Stimulated activated CD4-positive, alpha-beta T cell treated with anti-CD3 and anti-CD28 coated beads, Interleukin-2, amount 100 ng/mL, for 4 hours (primary cell): ENCODE measurements at regions not wholly inside any gene's neighbourhood (a gene's known extent, or its start where the extent isn't known, plus 50 kb on each side); places are given as distances from the start of the nearest gene placed in this dataset.
"Not testable (repeated sequence)": the region's sequence is repeated elsewhere in the genome, so short reads cannot be mapped to it uniquely, and the experiment has no call there.

Experiments
- DNase-seq: peaks from one replicate; pipeline ENCODE4 v3.0.0-alpha.2; 2020; ENCODE audit warnings: low read depth

DNA sequence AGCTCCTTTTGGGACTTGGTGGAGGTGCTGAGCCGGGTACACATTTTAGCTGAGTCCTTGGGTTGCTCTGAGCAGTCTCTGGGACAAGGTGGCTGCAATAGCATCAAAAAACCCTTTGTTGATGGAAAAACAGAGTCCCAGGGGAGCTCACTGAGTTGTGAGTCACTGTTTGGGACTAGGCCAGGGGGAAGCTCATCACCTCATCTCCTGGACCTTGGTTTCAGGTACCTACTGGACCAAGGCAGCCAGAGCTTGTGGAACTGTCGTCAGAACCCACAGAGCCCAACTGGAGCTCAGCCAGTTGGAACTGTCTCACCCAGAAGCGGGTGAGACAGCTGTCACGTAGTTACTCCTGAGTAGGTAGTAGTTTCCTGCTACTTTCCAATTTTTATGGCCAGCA, 146.7 kb downstream of the HLX start:
- no peak for DNase-seq

DNA sequence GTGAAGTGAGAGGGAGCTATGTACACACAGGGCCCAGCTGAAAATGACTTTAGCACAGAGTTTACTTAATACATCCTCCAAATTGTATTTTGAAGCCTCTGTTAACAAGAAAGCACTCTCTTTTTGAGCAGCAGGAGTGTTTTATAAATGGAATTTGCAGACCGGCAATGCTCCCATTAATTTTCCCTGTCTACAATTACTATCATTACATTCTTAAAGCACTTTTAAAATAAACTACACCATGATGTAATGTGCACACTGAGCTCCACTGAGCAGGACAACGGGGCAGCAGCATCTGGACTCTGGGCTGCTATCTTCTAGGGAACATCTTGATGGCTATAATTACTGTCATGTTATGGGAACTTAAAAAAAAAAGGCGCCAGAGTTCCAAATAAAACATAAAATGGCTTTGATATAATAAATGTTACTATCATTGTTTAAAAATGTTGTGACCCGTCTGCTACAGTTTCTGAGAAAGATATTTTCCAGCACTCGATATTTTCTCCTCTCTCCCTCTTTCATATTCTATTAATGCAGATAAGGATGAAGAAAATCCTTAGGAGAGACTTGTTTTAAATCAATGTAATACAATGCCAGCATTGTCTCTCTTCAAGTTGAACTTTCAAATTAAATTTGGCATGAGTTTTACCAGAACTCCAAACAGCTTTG, 150.9 kb downstream of the HLX start:
- no peak for DNase-seq

GRCh38 chr1:221030990-221031389, 151.7 kb downstream of the HLX start:
- no peak for DNase-seq

DNA sequence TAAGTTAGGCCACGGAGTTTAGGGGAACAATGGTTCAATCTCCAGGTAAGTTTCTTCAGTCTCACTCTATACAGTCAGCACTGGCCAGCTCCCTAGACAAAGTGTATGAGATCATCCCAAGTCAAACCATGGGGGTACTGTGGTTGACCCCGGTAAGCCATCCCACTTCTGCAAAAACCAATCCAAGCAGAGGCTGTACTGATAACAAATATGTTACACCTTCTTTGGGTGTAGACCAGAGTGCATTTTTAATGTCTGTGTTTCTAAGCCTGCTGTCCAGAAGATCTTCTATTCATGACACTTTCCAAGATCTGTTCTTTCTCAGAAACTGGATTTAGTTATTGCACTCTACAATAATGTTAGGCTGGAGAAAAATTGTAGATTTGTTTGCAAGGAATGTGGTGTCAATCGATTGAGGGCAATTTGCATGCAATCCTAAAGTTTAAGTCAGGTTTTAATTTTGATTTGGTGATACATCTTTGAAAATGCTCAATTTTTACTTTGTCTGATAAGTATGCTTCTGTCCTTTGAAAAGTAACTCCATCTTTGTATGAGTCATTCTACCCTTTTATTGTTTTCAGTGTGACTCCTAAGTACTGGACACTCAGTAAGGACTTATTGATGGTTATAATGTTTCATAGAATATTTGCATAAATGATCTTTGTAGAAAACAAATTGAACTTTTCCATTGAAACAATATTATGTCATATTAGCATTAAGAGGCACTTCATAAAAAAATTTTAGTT, 152.4 kb downstream of the HLX start:
- DNase-seq, result no peak

DNA sequence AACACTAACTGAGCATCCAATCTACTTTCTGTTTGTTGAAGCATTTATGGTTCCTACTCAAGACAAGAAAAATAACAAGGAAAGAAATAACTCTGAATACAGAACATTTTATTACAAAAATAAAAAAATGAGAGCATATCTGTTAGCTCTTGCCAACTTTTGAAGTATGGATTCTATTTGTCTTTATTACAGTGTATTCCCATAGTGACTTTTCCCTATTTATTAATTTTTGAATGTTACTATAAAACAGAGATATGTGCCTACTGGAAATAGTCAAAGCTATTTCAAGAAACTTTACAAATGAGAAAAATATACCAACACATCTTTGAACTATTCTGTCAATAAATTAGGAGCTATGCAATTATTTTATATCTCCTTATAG, 153.0 kb downstream of the HLX start:
- no peak for DNase-seq

GRCh38 chr1:221032637-221033280, 153.5 kb downstream of the HLX start:
- no peak for DNase-seq

- no peak for DNase-seq
These were observed 156.5 kb downstream of the HLX start for GRCh38 chr1:221035662-221036153.

GRCh38 chr1:221039616-221040015, 160.4 kb downstream of the HLX start:
- DNase-seq, result no peak

DNA sequence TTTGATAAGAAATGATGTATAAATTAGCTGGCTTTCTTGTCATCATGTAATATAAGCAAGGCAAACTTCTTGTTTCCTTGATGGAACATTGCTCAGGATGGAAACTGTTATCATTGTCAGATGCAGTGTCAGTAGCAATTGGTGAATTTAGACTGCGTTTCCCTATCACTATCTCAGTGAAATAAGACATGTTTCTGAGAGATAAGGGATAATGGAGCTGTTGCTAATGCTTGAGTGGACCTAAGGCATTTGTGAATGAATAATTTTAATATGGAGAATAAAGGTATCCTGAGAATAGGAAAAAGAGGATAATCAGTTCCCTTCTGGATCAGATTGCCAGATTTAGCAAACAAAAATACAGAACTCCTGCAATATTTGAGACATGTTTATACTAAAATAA, 160.9 kb downstream of the HLX start:
- no peak for DNase-seq

GRCh38 chr1:221040691-221041285, 161.5 kb downstream of the HLX start:
- DNase-seq, result no peak

- no peak for DNase-seq
These were observed 165.3 kb downstream of the HLX start for GRCh38 chr1:221044538-221044937.

DNA sequence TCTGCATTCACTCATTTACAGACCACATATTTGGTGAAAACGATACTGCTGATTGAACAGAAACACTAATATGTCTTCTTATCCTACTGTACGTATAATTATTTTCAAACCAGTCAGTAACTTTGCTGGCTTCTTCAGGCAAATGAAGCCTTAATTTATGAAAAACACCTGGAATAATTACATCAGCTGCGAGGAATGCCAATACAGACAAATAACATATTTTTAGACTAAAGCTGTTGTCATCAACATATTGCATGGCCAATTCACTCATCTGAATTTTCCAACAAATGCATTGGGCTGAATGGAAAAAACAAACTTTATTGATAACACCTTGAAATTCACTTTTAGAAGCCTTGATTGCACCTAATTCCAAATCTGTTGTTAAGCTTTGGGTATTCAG, 165.9 kb downstream of the HLX start:
- DNase-seq, result no peak

DNA sequence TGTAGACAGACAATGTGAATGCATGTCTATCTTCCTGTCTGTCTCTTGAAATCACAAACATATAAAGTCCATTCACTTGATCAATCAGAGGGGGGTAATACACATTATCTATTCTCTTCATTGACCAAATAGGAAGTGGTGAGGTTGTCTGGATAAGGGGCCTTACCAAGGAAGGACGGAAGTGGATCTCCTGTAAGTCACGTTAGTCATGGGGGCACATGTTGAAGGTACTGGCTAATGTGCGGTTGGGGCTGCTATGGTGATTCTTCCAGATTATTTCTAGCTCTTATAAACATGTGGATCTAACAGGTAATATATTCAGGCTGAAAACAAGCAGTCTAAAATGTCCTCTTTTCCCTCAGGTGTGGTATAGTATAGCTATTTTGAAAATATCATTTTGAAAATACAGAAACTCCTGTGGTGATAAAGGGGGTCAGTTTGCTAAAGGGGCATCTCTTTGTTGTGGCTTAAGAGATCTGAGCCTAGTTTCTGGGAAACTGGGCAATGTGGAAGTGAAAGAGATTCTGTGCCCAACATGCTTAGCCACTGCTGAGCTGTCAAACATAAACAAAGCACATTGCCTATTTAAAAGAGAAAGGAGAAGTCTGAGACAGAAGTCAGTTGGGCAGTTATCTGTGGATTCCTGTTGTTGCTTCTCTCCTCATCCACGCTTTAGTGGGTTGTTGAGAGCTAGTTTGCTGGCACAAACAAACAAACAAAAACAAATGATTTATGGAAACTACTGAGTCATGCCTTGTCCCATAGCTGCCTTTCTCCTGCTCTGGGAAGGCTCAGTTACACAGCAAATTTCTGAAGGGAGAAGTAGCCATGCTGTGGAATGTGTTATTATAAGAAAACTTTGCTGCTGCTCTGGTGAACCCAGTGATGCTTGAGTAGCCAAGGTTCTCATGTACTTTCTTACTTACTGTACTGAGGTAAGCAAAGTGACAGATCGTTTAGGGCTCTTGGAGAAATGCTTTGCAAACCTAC, 166.9 kb downstream of the HLX start:
- DNase-seq, result no peak

DNA sequence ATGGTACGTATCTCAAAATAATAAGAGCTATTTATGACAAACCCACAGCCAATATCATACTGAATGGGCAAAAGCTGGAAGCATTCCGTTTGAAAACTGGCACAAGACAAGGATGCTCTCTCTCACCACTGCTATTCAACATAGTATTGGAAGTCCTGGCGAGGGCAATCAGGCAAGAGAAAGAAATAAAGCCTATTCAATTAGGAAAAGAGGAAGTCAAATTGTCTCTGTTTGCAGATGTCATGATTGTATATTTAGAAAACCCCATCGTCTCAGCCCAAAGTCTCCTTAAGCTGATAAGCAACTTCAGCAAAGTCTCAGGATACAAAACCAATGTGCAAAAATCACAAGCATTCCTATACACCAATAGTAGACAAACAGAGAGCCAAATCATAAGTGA, 172.1 kb downstream of the HLX start:
- DNase-seq, result not testable (repeated sequence)

- no peak for DNase-seq
These were observed 174.6 kb downstream of the HLX start for GRCh38 chr1:221053889-221054288.

DNA sequence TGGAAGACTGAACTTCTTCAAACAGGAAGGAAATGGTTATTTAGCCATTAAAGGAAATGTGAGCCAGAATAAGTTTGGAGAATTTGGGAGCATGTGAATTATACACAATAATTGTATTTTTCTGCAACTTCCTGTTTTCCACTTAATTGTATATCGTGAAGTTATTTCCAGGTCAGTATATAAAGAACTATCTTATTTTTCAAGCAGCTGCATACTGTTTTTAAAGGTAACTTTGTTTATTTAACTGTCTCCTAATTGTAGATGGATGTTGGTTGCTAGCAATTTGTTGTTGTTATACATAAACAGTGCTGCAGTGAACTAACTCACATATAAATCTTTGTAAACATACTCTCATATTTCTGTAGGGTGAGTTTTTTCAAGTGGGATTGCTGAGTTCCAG, 180.3 kb downstream of the HLX start:
- DNase-seq, result no peak

GRCh38 chr1:221063651-221064050, 184.4 kb downstream of the HLX start:
- no peak for DNase-seq

DNA sequence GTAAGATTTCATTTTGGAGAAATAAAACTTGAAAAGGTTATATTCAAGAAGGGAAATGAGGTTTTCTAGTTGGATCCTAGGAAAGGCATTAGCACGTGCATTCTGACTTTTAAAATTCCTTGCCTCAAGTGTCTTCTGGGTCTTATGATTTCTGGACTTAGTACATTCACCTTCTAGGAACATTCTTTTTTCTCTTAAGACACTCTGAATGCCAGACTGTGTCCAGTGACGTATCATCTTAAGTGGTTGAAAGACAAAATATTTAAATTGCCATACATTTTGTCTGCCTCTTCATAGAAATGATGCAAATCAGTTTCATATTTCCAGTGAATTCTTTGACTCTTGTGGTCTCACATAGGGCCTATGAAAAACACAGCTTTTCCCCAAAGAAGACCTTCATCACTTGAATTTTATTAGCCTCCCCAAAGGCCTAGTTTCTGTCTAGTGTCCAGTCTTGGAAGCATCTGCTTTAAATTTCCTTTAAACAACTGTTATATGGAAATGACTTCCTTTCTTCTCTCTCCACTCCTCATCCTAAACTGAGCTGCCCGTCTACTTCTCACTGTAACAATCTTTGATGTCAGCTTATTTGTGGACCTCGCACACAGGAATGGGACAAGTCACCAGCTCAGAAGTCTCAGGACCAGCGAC, 187.2 kb downstream of the HLX start:
- DNase-seq, result no peak

DNA sequence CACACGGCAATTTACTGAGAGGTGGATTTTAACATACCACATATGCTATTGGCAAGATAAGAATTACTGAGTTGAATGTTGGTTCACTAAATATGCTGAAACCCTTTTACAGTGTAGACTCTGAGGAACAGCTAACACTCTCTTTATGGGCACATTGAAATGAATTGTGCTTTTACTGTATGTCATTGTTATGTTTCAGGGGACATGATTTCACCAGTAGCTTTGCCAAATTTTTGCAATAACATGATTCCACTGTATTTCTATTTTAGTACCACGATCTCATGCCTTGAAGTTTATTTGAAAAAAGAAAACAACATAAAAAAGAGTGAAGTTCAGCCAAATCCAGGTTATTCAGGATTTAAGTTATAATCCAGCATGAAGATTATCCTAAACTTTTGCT, 188.5 kb downstream of the HLX start:
- DNase-seq, result no peak

DNA sequence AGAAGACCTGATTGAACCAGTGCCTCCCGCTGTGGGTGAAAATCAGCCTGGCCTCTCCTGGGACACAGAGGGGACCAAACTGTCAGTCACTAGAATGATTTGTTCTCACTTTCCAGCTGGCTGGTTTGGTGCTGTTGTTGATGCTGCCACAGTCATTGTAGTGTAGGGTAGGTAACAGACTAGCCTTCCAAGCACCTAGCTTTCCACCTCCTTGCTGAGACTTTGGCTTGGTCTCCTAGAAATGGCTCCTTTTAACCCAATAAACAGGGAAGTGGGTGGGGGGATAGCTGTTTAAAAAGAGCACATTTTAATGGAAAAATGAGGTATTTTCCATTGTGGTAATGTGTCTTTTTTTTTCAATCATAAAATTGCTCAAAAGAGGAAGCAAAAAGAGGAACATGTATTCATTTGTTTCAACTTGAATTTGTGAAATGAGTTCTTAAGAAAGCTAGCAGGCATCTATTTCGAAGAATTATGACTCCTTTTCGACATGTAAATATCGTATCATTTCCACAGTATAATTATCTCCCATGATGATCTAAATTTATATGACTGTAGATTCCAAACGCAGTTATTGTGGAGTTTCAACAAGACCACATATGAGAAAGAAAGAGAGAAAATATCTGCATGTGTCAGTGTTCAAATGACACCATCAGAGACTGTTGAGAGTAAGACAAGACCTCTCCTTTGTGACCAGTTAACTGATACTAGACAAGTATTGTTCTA, 190.1 kb downstream of the HLX start:
- DNase-seq, result no peak
